PC-3 (cell line): ENCODE measurements at regions not wholly inside any gene's neighbourhood (a gene's known extent, or its start where the extent isn't known, plus 50 kb on each side); places are given as distances from the start of the nearest gene placed in this dataset.
"Not testable (repeated sequence)": the region's sequence is repeated elsewhere in the genome, so short reads cannot be mapped to it uniquely, and the experiment has no call there.

ENCODE experiments used
- ATAC-seq: fragments of 200-7000 bp; cut with Tn5 transposase; 2 replicates; pipeline ENCODE4 v1.9.1; 2020; ENCODE audit warnings: mild to moderate bottlenecking, moderate library complexity
- BruUV-seq: library from RNA; stranded (reverse); fragments of 400-500 nt; replicated peaks from 2 replicates; lab custom pipeline; 2021; lab: Mats Ljungman, UMichigan
- CTCF ChIA-PET: fragments of 300-600 bp; sonication (Branson Sonifier 250); formaldehyde crosslinking; loops from one replicate; lab custom pipeline; 2022; ENCODE audit warnings: antibody characterized with exemption; lab: Charles Lee
- POLR2A ChIA-PET: fragments of 300-600 bp; sonication (Branson Sonifier 250); formaldehyde crosslinking; loops from one replicate; lab custom pipeline; 2022; ENCODE audit warnings: antibody characterized with exemption; ENCODE audit not compliant: unreplicated experiment; lab: Charles Lee
- DNase-seq: peaks from one replicate; pipeline ENCODE4 v3.0.0-alpha.2; 2015
- H2AFZ ChIP-seq: fragments of 300-600 bp; sonication (generic); 2 replicates; pipeline ENCODE4 v1.6.0; 2016; ENCODE audit warnings: antibody characterized with exemption, low read length
- H3F3A ChIP-seq: fragments of 300-600 bp; sonication (generic); one replicate; pipeline ENCODE4 v1.6.0; 2017; ENCODE audit warnings: antibody characterized with exemption, low read length, control low read depth, mild to moderate bottlenecking; ENCODE audit not compliant: unreplicated experiment
- H3K27ac ChIP-seq: fragments of 300-600 bp; sonication (generic); 2 replicates; pipeline ENCODE4 v1.5.1; 2016; ENCODE audit warnings: mild to moderate bottlenecking, low read length
- H3K27me3 ChIP-seq: fragments of 300-600 bp; sonication (generic); 2 replicates; pipeline ENCODE4 v1.6.1; 2016; ENCODE audit warnings: low read length, mixed read lengths
- H3K36me3 ChIP-seq: fragments of 300-600 bp; sonication (generic); 2 replicates; pipeline ENCODE4 v1.6.1; 2016; ENCODE audit warnings: low read depth, mixed run types, low read length, mixed read lengths
- H3K4me1 ChIP-seq: fragments of 300-600 bp; sonication (generic); 2 replicates; pipeline ENCODE4 v1.5.1; 2016; ENCODE audit warnings: low read length; ENCODE audit not compliant: insufficient read depth
- H3K4me2 ChIP-seq: fragments of 300-600 bp; sonication (generic); 2 replicates; pipeline ENCODE4 v1.6.0; 2016; ENCODE audit warnings: low read length
- H3K4me3 ChIP-seq: fragments of 300-600 bp; sonication (generic); 2 replicates; pipeline ENCODE4 v1.5.1; 2016; ENCODE audit warnings: mild to moderate bottlenecking, low read length, mixed read lengths
- H3K79me2 ChIP-seq: fragments of 300-600 bp; sonication (generic); 2 replicates; pipeline ENCODE4 v1.6.1; 2017; ENCODE audit warnings: low read length, mixed read lengths
- H3K9ac ChIP-seq: fragments of 300-600 bp; sonication (generic); 2 replicates; pipeline ENCODE4 v1.6.0; 2016; ENCODE audit warnings: mild to moderate bottlenecking, low read length
- H3K9me2 ChIP-seq: fragments of 300-600 bp; sonication (generic); replicated peaks from 2 replicates; pipeline ENCODE4 v1.6.1; 2016; ENCODE audit warnings: mixed run types, low read length, mixed read lengths
- H3K9me3 ChIP-seq: fragments of 300-600 bp; sonication (generic); 2 replicates; pipeline ENCODE4 v1.6.1; 2016; ENCODE audit warnings: low read length, mixed read lengths
- H4K20me1 ChIP-seq: fragments of 300-600 bp; sonication (generic); 2 replicates; pipeline ENCODE4 v1.6.1; 2016; ENCODE audit warnings: low read length, mixed read lengths
- EZH2 ChIP-seq: fragments of 300-600 bp; sonication (generic); IDR thresholded peaks from one replicate; pipeline ENCODE4 v1.6.1; 2017; ENCODE audit warnings: antibody characterized with exemption, mild to moderate bottlenecking, low read length; ENCODE audit not compliant: unreplicated experiment
- EZH2phosphoT487 ChIP-seq: fragments of 300-600 bp; sonication (generic); IDR thresholded peaks from 2 replicates; pipeline ENCODE4 v1.6.1; 2018; ENCODE audit warnings: mild to moderate bottlenecking, antibody characterized with exemption, low read length, borderline replicate concordance
- intact Hi-C: fragments of 100-400 bp; cut with micrococcal nuclease; formaldehyde crosslinking; loops from 2 replicates; pipeline ENCODE4 v1.9.0; 2023
- TF ChIP-seq, protein P1 (sequence below): fragments of 300-600 bp; sonication (generic); conservative IDR thresholded peaks from 2 replicates; pipeline ENCODE4 v1.5.1; 2017; ENCODE audit warnings: antibody characterized with exemption, low read depth, mild to moderate bottlenecking, low read length

DNA sequence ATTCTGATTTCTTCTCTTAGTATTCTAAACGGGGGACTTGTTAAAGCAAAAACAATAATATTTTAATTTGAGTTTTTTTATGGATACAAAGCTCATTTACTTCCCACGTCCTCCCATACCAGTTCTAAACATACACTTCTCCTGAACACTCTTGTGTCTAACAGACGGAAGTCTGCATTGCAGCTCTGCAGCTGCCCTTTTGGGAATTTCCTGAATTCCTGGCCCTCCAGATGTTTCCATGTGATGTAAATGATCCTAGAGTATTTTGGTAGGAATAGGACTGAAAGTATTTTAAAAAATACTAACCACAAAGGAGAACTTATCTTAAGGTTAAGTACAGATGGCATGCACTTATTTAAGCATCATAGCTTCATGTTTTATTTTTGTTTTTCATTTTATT lies 886.7 kb downstream of the TBC1D32 start:
- Histone ChIP-seq H3K9me3 (no peaks in the 10 kb centered on the region), H2AFZ (no peak overlapping the region), H4K20me1 (no peaks in the 10 kb centered on the region), H3K27ac (no peak overlapping the region), H3F3A (no peaks in the 10 kb centered on the region), H3K9ac (no peak overlapping the region), H3K36me3 (no peaks in the 10 kb centered on the region), H3K4me3 (no peak overlapping the region), H3K9me2 (no peaks in the 10 kb centered on the region), H3K4me2 (no peak overlapping the region), H3K79me2 (no peaks in the 10 kb centered on the region), H3K27me3 (no peaks in the 10 kb centered on the region), H3K4me1 (no peaks in the 10 kb centered on the region)
- intact Hi-C loops, result no loop called here
- CTCF ChIA-PET, result no interaction called here
- POLR2A ChIA-PET, result no interaction called here
- ATAC-seq, result no peak
- no peak for DNase-seq
- TF ChIP-seq, protein P1, sequence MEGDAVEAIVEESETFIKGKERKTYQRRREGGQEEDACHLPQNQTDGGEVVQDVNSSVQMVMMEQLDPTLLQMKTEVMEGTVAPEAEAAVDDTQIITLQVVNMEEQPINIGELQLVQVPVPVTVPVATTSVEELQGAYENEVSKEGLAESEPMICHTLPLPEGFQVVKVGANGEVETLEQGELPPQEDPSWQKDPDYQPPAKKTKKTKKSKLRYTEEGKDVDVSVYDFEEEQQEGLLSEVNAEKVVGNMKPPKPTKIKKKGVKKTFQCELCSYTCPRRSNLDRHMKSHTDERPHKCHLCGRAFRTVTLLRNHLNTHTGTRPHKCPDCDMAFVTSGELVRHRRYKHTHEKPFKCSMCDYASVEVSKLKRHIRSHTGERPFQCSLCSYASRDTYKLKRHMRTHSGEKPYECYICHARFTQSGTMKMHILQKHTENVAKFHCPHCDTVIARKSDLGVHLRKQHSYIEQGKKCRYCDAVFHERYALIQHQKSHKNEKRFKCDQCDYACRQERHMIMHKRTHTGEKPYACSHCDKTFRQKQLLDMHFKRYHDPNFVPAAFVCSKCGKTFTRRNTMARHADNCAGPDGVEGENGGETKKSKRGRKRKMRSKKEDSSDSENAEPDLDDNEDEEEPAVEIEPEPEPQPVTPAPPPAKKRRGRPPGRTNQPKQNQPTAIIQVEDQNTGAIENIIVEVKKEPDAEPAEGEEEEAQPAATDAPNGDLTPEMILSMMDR, result no peak
- no peak for TF ChIP-seq EZH2
- no peak for TF ChIP-seq EZH2phosphoT487
- no TSS peak for BruUV-seq

DNA sequence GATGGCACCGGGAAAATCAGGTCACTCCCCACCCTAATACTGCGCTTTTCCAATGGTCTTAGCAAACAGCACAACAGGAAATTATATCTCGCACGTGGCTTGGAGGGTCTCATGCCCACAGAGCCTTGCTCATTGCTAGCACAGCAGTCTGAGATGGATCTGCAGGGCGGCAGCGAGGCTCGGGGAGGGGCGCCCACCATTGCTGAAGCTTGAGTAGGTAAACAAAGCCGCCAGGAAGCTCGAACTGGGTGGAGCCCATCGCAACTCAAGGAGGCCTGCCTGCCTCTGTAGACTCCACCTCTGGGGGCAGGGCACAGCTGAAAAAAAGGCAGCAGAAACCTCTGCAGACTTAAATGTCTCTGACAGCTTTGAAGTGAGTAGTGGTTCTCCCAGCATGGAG lies 901.4 kb downstream of the TBC1D32 start:
- DNase-seq, H3K27me3 ChIP-seq, H3K9me2 ChIP-seq, H3K9ac ChIP-seq, H3K4me1 ChIP-seq, H3K36me3 ChIP-seq, H3K4me2 ChIP-seq, H3F3A ChIP-seq, POLR2A ChIA-PET, ATAC-seq, H3K79me2 ChIP-seq, H3K4me3 ChIP-seq, H4K20me1 ChIP-seq, H3K9me3 ChIP-seq, H3K27ac ChIP-seq, H2AFZ ChIP-seq, intact Hi-C loops, CTCF ChIA-PET, BruUV-seq: not testable (repeated sequence)

GRCh38 chr6:120431841-120432240 lies 902.4 kb downstream of the TBC1D32 start:
- no TSS peak for BruUV-seq
- TF ChIP-seq EZH2phosphoT487, result no peak
- TF ChIP-seq, protein P1, result no peak
- no peak for TF ChIP-seq EZH2
- intact Hi-C loops, result no loop called here
- Histone ChIP-seq H3F3A (no peaks in the 10 kb centered on the region), H3K4me1 (no peaks in the 10 kb centered on the region), H3K9me3 (no peaks in the 10 kb centered on the region), H3K4me2 (no peak overlapping the region), H3K79me2 (no peaks in the 10 kb centered on the region), H3K27ac (no peak overlapping the region), H3K36me3 (no peaks in the 10 kb centered on the region), H3K9me2 (no peaks in the 10 kb centered on the region), H4K20me1 (no peaks in the 10 kb centered on the region), H3K27me3 (no peaks in the 10 kb centered on the region), H3K4me3 (no peak overlapping the region), H2AFZ (no peak overlapping the region), H3K9ac (no peak overlapping the region)
- ChIA-PET POLR2A (no interaction called here), CTCF (no interaction called here)
- ATAC-seq, result no peak
- DNase-seq, result no peak
